Activated T-helper 2 cell treated with anti-CD3 and anti-CD28 coated beads, Interferon-gamma antibody, Interleukin-2, Interleukin-4, amounts not matched to agents 10 μg/mL and 5 μg/mL and 100 μg/mL, durations not matched to agents 14 hours and 24 hours and 36 hours (primary cell): ENCODE measurements at regions not wholly inside any gene's neighbourhood (a gene's known extent, or its start where the extent isn't known, plus 50 kb on each side); places are given as distances from the start of the nearest gene placed in this dataset.
"Not testable (repeated sequence)": the region's sequence is repeated elsewhere in the genome, so short reads cannot be mapped to it uniquely, and the experiment has no call there.

Experiments used
- DNase-seq: peaks from one replicate; pipeline ENCODE4 v3.0.0; 2021; ENCODE audit warnings: low spot score
- H3K27ac Mint-ChIP-seq: one replicate; pipeline ENCODE4 v1.8.0; 2021; ENCODE audit warnings: mixed read lengths
- H3K27me3 Mint-ChIP-seq: one replicate; pipeline ENCODE4 v1.8.0; 2021; ENCODE audit warnings: low read depth, mixed read lengths
- H3K36me3 Mint-ChIP-seq: one replicate; pipeline ENCODE4 v1.8.0; 2021; ENCODE audit warnings: low read depth, mixed read lengths
- H3K4me1 Mint-ChIP-seq: one replicate; pipeline ENCODE4 v1.8.0; 2021; ENCODE audit warnings: low read depth, mixed read lengths
- H3K4me3 Mint-ChIP-seq: one replicate; pipeline ENCODE4 v1.8.0; 2021; ENCODE audit warnings: low read depth, mild to moderate bottlenecking, moderate library complexity, mixed read lengths
- H3K9me3 Mint-ChIP-seq: one replicate; pipeline ENCODE4 v1.8.0; 2021; ENCODE audit warnings: mixed read lengths
- intact Hi-C: fragments of 100-400 bp; cut with micrococcal nuclease; formaldehyde crosslinking; loops from one replicate; pipeline ENCODE4 v1.15.1; 2023

GRCh38 chr9:73906671-73907070, 590.5 kb upstream of the RORB start:
- Mint-ChIP-seq H3K4me1 (no peaks in the 10 kb centered on the region), H3K27ac (no peak overlapping the region), H3K4me3 (no peak overlapping the region), H3K36me3 (no peaks in the 10 kb centered on the region), H3K9me3 (peaks cover 3% of the 10 kb centered on the region), H3K27me3 (no peaks in the 10 kb centered on the region)
- DNase-seq, result no peak
- intact Hi-C loops, result no loop called here

- no peak for DNase-seq
- Mint-ChIP-seq H3K4me1 (no peaks in the 10 kb centered on the region), H3K9me3 (peaks cover 3% of the 10 kb centered on the region), H3K4me3 (no peak overlapping the region), H3K36me3 (no peaks in the 10 kb centered on the region), H3K27ac (no peak overlapping the region), H3K27me3 (no peaks in the 10 kb centered on the region)
- intact Hi-C loops, result no loop called here
These were observed 585.3 kb upstream of the RORB start for GRCh38 chr9:73911804-73912203.

- no peaks in the 10 kb centered on the region for H3K4me1 Mint-ChIP-seq
- H3K4me3 Mint-ChIP-seq, result no peak overlapping the region
- H3K27me3 Mint-ChIP-seq, result no peaks in the 10 kb centered on the region
- H3K9me3 Mint-ChIP-seq, result no peaks in the 10 kb centered on the region
- H3K36me3 Mint-ChIP-seq, result no peaks in the 10 kb centered on the region
- no peak for DNase-seq
- intact Hi-C loops, result no loop called here
- no peak overlapping the region for H3K27ac Mint-ChIP-seq
These were observed 581.0 kb upstream of the RORB start for GRCh38 chr9:73916016-73916673.

- Mint-ChIP-seq H3K4me1 (no peaks in the 10 kb centered on the region), H3K9me3 (no peaks in the 10 kb centered on the region), H3K4me3 (no peak overlapping the region), H3K27me3 (no peaks in the 10 kb centered on the region), H3K27ac (no peak overlapping the region), H3K36me3 (no peaks in the 10 kb centered on the region)
- DNase-seq, result no peak
- intact Hi-C loops, result no loop called here
These were observed 577.4 kb upstream of the RORB start for GRCh38 chr9:73919712-73920111.

GRCh38 chr9:73923796-73924195, 573.3 kb upstream of the RORB start:
- Mint-ChIP-seq H3K27ac (no peak overlapping the region), H3K9me3 (no peaks in the 10 kb centered on the region), H3K27me3 (no peaks in the 10 kb centered on the region), H3K4me3 (no peak overlapping the region), H3K4me1 (no peaks in the 10 kb centered on the region), H3K36me3 (no peaks in the 10 kb centered on the region)
- intact Hi-C loops, result no loop called here
- DNase-seq, result no peak

- H3K27me3 Mint-ChIP-seq, result no peaks in the 10 kb centered on the region
- H3K36me3 Mint-ChIP-seq, result no peaks in the 10 kb centered on the region
- H3K4me1 Mint-ChIP-seq, result no peaks in the 10 kb centered on the region
- peaks cover 4% of the 10 kb centered on the region for H3K9me3 Mint-ChIP-seq
- no peak for DNase-seq
- intact Hi-C loops, result no loop called here
- no peak overlapping the region for H3K4me3 Mint-ChIP-seq
- no peak overlapping the region for H3K27ac Mint-ChIP-seq
These were observed 546.0 kb upstream of the RORB start for GRCh38 chr9:73951147-73951546.

GRCh38 chr9:73962792-73963191, 534.3 kb upstream of the RORB start:
- Mint-ChIP-seq H3K4me3 (no peak overlapping the region), H3K27ac (no peak overlapping the region), H3K27me3 (no peaks in the 10 kb centered on the region), H3K9me3 (no peaks in the 10 kb centered on the region), H3K4me1 (no peaks in the 10 kb centered on the region), H3K36me3 (no peaks in the 10 kb centered on the region)
- DNase-seq, result no peak
- intact Hi-C loops, result no loop called here

GRCh38 chr9:73969936-73970335, 527.2 kb upstream of the RORB start:
- Mint-ChIP-seq H3K36me3 (no peaks in the 10 kb centered on the region), H3K4me1 (no peaks in the 10 kb centered on the region), H3K27me3 (no peaks in the 10 kb centered on the region), H3K9me3 (peaks cover 12% of the 10 kb centered on the region), H3K4me3 (no peak overlapping the region), H3K27ac (no peak overlapping the region)
- intact Hi-C loops, result no loop called here
- no peak for DNase-seq

- H3K27me3 Mint-ChIP-seq, DNase-seq, H3K4me1 Mint-ChIP-seq, H3K36me3 Mint-ChIP-seq, H3K4me3 Mint-ChIP-seq, intact Hi-C loops, H3K9me3 Mint-ChIP-seq, H3K27ac Mint-ChIP-seq: not testable (repeated sequence)
These were observed 520.7 kb upstream of the RORB start for GRCh38 chr9:73976424-73976823.

- no peak overlapping the region for H3K4me3 Mint-ChIP-seq
- H3K27ac Mint-ChIP-seq, result no peak overlapping the region
- no peaks in the 10 kb centered on the region for H3K4me1 Mint-ChIP-seq
- H3K36me3 Mint-ChIP-seq, result no peaks in the 10 kb centered on the region
- intact Hi-C loops, result no loop called here
- no peaks in the 10 kb centered on the region for H3K27me3 Mint-ChIP-seq
- H3K9me3 Mint-ChIP-seq, result peaks cover 3% of the 10 kb centered on the region
- no peak for DNase-seq
These were observed 517.3 kb upstream of the RORB start for GRCh38 chr9:73979894-73980264.

GRCh38 chr9:73980754-73981153, 516.4 kb upstream of the RORB start:
- Mint-ChIP-seq H3K9me3 (peaks cover 8% of the 10 kb centered on the region), H3K4me1 (no peaks in the 10 kb centered on the region), H3K4me3 (no peak overlapping the region), H3K27me3 (no peaks in the 10 kb centered on the region), H3K27ac (no peak overlapping the region), H3K36me3 (no peaks in the 10 kb centered on the region)
- DNase-seq, result no peak
- intact Hi-C loops, result no loop called here

- no peaks in the 10 kb centered on the region for H3K4me1 Mint-ChIP-seq
- no peaks in the 10 kb centered on the region for H3K36me3 Mint-ChIP-seq
- H3K4me3 Mint-ChIP-seq, result no peak overlapping the region
- no peak for DNase-seq
- intact Hi-C loops, result no loop called here
- no peaks in the 10 kb centered on the region for H3K27me3 Mint-ChIP-seq
- peaks cover 11% of the 10 kb centered on the region for H3K9me3 Mint-ChIP-seq
- H3K27ac Mint-ChIP-seq, result no peak overlapping the region
These were observed 515.7 kb upstream of the RORB start for GRCh38 chr9:73981405-73981804.

- Mint-ChIP-seq H3K9me3 (peaks cover 5% of the 10 kb centered on the region), H3K4me1 (no peaks in the 10 kb centered on the region), H3K36me3 (no peaks in the 10 kb centered on the region), H3K4me3 (no peak overlapping the region), H3K27me3 (no peaks in the 10 kb centered on the region), H3K27ac (no peak overlapping the region)
- intact Hi-C loops, result no loop called here
- DNase-seq, result no peak
These were observed 501.3 kb upstream of the RORB start for GRCh38 chr9:73995836-73996235.

- Mint-ChIP-seq H3K4me3 (no peak overlapping the region), H3K4me1 (no peaks in the 10 kb centered on the region), H3K9me3 (peaks cover 3% of the 10 kb centered on the region), H3K27me3 (no peaks in the 10 kb centered on the region), H3K27ac (no peak overlapping the region), H3K36me3 (no peaks in the 10 kb centered on the region)
- no peak for DNase-seq
- intact Hi-C loops, result no loop called here
These were observed 500.3 kb upstream of the RORB start for GRCh38 chr9:73996844-73997243.
